Inferior parietal cortex (tissue), 1 donor: ENCODE measurements at regions not wholly inside any gene's neighbourhood (a gene's known extent, or its start where the extent isn't known, plus 50 kb on each side); places are given as distances from the start of the nearest gene placed in this dataset.

Experiments
- DNase-seq: peaks from one replicate; pipeline ENCODE4 v3.0.0-alpha.2; 2016; ENCODE audit errors: extremely low spot score

DNA sequence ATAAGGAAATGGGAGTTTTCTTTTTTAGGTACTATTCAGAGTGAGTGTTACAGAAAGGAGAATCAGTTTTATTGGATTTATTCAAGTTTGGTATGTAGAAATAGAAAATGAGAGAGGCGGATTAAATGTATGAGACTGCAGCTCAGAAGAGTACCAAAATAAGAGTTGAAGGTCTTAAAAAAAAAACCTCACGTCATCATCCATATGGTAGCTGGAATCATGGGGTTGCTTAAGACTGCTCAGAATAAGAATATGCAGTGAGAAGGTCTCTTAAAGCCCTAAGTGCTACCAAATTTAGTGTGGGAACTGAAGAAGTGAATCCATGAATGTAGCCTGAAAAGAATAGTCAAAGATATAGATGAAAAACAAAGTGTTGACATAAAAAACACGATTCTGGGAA lies 825.5 kb upstream of the SEL1L start:
- DNase-seq: peak; percentile 50

DNA sequence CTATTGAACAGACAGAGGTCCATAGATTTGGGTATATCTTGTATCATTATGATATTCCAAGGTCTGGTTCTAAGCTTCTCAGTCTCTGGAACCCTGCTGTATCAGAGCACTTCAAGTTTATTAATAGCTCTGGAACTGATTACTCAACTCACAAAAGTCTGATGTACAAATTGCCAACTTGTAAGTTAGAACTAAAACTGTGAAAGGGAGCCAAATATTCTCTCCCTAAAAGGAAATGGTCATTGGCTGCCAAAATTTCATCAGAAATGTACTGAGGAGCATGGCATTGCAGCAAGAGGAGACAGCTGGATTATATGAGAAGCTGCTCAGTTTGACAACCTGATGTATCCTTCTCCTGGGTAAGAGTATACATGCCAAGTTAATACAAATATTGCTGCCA lies 828.8 kb upstream of the SEL1L start:
- DNase-seq: no peak

DNA sequence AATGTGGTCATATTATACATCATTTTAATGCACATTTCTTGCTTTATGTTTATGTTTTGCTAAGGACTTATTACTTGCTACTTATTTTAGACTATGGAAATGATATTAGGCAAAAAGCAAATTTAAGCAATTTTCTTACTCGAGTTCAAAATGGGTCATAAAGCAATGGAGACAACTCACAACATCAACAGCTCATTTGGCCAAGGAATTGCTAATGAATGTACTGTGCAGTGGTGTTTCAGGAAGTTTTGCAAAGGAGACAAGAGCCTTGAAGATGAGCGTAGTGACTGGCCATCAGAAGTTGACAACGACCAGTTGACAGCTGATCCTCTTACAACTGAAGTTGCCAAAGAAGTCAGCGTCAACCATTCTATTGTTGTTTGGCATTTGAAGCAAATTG lies 831.8 kb upstream of the SEL1L start:
- DNase-seq: no peak

DNA sequence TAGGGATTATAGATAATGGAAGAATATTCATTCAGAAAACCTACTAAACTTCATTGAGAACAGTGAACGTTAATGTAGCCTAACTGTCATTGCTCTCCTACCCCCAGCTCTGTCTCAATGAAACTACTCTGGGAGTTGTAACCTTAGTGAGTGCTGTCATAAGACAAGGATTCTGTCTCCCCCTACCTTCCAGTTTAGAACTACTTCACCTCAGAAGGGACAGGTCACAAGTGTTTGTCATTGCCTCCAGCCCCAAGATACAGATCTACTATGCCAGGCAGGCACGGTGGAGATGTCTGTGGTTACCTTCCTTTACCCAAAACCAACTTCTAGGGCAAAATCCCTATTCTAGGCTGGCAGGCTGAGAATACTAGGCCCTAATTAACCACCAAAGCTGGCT lies 833.1 kb upstream of the SEL1L start:
- no peak for DNase-seq

DNA sequence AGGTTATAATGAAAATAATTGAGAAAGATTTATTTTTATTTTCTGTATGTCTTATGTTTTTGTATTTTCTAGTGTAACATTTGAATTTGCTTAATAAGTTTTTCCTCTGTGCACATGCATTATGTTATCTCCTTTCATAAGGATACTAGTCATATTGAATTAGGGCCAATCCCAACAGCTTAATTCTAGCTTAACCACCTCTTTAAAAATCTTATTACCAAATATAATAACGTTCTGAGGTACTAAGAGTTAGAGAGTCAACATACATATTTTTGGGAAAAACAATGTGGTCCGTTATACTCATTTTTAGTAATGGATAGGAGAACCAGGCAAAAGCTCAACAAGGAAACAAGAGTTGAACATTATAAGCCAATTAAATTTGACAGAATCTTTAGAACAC lies 845.6 kb upstream of the SEL1L start:
- no peak for DNase-seq

DNA sequence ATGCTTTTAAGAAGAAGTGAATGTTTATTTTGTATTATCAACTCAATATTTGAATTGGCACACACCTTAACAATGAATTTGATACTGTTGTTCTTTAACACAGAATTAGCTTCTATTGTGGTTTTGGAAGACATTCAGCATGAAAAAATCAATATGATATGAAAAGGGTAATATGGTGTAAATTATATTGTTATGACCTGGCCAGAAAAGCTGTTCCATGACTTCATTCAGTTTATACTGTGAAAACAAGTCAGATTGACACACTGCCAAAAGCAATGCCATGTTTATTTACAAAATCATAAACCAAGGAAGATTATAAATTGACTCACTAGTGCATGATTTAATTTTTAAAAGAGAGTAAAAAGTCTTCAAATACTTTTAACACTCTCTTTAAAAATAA lies 851.4 kb upstream of the SEL1L start:
- no peak for DNase-seq

DNA sequence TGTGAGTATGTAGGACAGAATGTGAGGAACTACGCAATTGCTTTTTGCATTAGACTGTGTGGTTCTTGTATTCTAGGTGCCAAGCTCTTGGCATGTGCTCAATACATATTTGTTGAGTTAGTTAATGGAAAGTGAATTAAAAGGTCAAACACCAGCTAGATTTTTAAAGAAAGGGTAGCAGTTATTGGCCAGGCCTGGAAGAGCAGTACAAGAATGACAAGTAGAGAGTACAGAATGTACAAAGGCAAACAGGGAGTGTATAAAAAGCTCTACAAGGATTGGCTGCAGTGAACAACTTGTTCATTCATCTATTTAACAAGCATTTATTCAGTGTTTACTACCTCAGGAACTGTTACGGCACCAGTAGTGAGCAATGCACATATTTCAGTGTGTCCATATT lies 854.0 kb upstream of the SEL1L start:
- no peak for DNase-seq

DNA sequence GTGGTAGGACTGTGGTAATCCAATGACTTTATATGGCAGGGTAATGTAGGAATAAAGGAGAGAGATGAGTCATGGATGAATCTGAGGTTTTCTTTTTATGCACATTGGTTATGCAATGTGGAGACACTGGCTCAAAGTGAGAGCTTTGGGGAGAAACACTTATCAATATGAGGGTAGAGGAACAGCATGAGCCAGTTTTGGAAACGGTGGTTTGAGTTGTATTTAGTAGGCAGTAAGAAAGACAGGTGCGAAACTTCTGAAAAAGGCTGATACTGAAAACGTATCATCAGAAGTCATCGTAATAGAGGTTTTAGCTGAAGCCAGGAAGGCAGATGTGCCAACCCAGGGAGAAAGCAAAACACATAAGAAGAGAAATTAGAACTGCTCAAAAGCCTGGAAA lies 854.8 kb upstream of the SEL1L start:
- peak; percentile 51 for DNase-seq

DNA sequence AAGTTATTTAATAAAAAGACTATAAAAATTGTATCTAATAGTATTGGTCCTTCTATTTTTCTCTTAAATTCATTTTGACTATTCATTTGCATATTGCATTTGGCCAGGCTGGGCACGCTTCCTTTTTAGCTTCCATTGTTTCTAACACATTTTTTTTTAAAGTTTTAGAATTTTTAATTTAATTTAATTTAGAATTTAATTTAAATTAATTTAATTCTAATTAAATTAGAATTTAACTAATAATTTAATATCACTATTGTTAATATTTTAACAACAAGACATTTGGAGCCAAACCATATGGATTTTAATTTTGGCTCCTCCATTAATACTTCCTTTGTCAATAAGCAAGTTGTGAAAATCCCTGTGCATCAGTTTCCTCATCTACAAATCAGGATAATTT lies 856.9 kb upstream of the SEL1L start:
- DNase-seq: no peak

DNA sequence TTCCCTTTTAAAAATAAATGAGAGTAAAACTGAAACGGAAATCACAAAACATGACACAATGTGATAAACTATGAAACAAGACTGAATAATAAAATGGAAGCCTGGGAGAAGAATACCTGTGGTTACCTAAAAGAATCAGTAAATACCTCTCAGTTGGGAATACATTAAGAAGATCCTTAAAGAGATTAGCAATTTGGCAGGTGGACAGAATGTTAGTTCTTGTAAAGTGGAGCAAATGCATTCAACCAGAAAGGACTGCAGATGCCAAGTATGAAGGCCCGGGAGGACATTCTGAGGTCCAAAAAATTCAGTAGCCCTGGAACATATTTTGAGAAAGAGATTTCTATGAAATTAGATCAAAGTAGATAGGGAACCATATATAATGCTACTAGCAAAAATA lies 861.3 kb upstream of the SEL1L start:
- DNase-seq: no peak

DNA sequence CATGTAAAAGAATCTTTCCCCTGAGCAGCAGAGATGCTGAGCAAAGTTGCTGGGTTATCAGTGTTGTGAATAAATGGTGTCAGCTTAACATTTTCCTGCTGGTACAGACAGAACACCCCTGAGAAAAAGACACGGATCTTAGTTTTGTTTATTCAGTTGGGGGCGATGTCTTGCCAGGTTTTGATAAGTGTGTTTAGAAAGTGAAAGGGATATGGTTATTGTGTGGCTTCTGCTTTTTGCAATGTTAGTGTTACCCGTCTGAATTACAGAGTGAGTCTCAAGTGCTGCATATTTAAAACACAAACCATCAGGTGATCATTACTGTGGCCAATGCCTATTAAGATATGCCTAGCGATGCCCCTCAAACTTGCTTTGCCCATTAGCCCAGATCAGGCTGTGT lies 864.6 kb upstream of the SEL1L start:
- DNase-seq: peak; percentile 47

DNA sequence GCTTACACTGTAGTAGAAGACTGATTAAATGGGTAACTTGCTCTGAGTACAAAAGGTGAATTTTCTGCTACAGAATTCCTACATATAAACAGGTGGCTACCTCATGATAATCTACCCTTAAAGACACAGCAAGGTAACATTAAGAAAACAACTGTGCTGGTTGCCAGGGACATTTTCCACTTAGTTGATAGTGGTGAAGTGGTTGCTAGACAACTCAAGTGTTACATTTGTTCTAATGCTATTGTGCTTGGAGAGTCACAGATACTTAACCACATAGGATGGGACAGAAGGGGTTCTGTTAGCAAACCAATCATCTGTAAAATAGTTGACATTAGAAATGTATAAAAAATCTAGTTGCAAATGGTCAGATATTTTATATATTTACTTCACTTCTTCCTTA lies 870.3 kb upstream of the SEL1L start:
- no peak for DNase-seq

DNA sequence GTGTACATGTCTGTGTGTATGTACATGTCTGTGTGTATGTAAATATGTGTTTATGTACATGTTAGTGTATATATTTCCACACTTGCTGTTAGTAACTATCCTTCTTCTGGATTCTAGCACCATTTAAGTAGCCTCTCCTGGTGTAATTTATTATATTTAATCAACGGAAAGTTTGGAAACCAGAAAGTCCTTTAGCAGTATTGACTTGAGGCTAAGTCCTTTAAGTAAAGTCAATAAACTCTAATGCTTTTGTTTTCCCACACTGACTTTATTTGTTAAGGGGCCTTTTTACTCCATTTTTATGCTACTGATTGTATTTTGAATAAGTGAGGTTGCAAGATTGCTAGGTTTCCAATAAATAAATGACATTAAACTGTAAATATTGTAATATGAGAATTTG lies 876.4 kb upstream of the SEL1L start:
- DNase-seq: no peak

DNA sequence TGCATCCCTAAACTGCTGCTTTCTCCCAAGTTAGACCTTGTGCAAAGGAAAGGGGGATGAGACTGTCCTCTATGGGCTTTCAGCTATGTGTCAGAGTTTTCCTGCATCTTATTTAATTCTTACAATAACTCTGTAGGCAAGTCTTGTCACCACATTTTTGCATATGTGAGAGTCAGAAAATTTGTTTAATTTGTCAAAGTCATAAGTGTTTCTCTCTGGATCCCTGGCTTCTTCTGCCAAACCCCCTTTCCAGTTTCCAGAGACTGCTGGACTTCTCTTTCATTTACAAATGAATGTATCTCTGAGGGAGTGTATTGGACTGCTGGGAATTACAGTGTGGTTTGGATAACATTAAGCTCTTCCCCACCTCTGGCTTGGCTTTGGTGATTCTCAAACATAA lies 877.6 kb upstream of the SEL1L start:
- DNase-seq: no peak

DNA sequence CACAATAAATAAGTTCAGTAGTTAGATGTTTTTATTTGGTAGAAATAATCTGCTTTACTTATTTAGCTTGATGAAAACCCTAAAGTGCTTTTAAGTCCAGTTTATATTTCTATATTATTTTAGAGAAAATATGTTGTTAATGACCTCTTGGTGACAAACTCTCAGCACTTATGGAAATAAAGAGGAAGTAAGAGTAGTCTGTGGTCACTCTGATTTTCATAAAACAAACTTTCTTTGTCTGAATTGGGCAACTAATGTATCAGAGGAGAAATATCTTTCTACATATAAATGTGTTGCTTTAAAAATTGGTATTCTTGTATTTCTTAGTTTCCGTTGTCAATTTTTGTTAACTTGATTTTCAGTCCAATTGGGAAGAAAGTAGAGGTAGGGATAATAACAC lies 878.9 kb upstream of the SEL1L start:
- no peak for DNase-seq

DNA sequence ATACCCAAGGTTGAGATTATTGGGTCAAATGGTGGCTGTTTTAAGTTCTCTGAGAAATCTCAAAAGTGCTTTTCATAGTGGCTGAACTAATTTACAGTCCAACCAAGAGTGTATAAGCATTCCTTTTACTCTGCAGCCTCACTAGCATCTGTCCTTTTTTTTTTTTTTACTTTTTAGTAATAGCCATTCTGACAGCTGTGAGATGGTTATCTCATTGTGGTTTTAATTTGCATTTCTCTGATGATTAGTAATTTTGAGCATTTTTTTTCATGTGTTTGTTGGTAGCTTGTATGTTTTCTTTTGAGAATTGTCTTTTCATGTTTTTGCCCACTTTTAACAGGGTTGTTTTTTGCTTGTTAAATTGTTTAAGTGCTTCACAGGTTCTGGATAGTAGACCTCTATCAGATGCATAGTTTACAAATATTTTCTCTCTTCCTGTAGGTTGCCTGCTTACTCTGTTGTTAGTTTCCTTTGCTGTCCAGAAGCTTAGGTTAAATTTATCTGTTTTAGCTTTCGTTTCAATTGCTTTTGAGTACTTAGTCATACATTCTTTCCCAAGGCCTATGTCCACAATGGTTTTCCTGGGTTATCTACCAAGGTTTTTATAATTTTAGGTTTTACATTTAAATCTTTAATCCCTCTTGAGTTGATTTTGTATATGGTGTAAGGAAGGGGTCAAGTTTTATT lies 881.3 kb upstream of the SEL1L start:
- DNase-seq: no peak

DNA sequence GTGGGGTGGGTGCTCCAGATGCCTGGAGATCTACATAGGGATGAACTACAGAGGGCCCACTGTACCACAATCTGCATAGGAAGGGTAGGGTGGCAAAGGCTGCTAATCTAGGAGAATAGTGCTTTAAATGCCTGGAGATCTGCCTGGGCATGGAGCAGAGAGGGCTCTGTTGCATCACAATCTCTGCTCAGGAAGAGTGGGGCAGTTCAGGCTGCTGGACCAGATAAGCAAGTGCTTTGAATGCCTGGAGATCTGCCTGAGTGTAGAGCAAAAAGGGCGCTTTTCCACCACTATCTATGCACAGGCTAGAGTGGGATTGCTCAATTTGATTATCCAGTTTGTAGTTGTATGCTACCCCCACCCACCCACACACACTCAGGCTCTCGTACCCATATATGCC lies 886.3 kb upstream of the SEL1L start:
- no peak for DNase-seq

DNA sequence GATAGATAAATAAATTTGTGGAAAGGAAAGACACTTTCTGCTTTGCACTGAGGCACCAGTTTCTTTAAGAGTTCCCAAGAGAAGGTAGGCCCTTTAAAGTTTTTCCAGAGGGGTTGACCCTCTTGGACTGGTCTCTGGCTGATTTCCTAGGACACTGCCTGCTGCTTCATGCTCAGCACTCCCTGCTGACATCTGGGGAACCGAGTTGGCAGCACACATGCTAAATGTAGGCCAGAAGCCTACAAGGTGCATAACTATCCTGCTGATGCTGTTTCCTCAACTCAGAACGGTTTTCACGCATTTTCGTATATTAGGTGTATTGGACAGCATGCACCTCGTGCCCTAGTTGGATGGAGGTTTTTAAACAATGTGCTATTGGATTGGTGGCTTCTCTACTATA lies 887.2 kb upstream of the SEL1L start:
- no peak for DNase-seq

DNA sequence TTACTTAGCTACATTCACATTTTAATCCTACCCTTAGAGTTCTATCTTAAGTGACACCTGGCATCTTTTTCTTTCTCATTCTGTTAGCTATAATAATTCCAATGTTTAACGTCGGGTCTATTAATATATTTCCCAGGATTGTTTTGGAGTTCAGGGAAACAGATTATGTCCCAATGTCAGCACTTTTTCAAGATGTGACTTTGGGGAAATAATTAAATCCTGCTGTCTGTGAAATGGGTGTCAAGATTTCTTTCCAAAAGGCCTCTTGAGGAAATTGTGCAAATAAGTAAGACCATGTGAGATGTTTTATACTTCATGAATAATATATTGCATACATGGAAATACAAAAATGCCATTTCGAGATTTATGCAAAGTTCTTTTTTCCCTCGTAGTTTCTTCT lies 887.6 kb upstream of the SEL1L start:
- DNase-seq: no peak

DNA sequence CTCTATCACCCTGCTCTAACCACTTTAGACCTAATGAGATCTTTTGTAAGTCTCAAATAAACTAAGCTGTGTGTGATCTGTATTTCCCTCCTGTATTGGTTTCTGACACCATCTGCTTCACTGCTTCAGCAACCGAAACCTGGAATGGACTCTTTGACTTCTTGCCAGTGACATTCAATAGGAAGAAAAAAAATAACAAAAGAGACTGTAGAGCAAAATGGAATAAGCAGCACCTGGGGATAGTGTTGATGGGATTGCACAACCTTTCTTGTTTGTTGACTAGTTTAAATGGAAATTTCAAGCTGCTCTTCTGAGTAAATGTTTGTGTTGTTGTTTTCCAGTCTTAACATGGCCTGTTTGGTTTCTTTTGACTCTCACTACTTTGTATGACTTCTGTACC lies 888.6 kb upstream of the SEL1L start:
- DNase-seq: no peak

DNA sequence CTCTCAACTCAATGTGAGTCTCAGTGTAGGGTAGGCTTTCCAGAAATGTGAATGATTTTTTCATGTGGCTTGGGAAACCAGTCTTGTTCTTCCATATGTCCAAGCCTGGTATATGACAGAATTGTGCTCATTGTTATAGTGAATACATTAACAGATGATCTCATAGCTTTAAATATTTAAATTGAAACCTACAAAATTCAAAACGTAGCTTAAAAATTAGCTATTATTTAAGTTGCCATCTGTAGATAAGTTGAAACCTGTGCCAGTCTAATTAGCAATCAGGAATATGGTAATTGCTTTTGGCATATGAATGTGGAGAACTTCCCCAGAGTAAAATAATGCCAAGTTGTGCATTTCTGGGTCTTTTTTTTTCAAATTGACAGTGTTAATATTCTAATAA lies 891.6 kb upstream of the SEL1L start:
- DNase-seq: no peak

DNA sequence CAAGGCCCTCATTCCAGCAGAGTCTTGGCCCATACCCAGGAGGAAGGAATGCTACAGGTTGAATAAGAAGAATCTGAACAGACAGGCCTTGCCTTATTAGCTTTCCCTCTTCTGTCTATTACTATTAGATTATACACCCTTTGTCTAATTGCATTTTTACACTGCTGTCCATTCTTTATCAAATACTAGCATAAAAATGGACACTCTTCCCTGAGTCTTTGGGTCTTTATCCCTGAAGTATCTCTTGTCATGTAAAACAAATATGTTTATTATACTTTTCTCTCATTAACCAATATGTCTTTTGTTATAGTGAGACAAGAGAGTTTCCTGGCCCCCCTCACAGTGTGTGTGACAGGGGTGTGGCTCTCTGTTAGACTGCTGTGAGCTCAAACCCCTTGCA lies 897.4 kb upstream of the SEL1L start:
- DNase-seq: no peak

DNA sequence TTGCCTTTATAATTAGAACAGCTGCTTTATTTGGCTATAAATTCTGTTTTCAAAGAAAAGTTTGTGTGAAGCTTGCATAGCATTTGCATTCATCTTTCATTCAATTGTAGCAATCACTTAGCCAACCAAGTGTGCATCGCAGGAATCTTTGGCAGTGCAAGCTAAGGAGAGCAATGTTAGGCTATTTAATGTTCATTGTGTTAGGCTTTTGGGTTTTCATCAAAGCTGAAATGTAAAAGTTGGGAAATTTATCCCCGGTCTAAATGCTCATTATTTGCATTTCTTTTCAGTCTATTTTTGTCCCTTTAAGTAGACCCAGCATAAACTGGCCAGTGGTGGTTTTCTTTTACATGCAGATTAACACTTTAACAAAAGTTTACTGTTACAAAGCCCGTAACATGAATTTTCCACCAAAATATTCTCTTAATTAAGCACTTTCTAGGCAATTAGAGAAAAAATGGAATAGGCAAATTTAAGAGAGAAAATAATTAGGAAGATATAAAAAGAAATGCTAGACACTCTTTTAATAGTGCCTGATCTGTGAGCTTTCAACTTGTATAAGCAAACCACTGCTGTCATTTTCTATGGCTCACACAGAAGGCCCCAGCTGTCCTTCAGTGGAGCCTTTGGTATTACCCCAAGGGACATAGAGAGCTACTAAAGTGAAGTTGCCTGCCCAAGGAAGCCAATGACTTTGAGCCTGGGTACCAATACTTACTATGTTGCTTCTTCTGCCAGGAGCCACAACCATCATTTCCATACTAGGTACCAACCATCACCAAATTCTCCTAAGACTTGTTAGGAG lies 898.9 kb upstream of the SEL1L start:
- no peak for DNase-seq

DNA sequence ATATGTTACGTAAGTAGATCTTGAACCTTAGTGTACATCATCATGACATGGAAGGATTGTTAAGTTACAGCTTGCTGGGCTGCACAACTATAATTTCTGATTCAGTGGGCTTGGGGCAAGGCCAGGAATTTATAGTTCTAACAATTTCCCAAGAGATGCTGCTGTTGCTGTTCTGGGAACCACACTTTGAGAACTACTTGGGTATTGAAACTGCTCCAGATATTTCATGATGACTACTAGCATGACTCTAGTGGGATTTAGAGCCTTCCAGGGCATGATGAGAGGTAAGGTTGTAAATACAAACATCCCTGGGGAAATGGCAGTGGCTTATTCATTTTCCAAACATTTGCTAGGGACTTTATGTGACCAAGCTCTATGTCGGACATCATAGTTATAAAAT lies 904.8 kb upstream of the SEL1L start:
- DNase-seq: no peak
